ENCODE measurements at regions not wholly inside any gene's neighbourhood (a gene's known extent, or its start where the extent isn't known, plus 50 kb on each side); places are given as distances from the start of the nearest gene placed in this dataset.

- peaks cover 14% of the 10 kb centered on the region for H3K4me1 Mint-ChIP-seq (ENCODE audit: low read depth)
- intact Hi-C loops (cut with micrococcal nuclease), result loop anchor here (5.0 to 10.0 kb wide), 3 partner anchors 176 to 1676 kb away; no protein-coding TSS in a partner anchor
- POLR2A ChIA-PET, result no interaction called here
- no peaks in the 10 kb centered on the region for H3K36me3 Mint-ChIP-seq
- CTCF ChIA-PET, result interaction anchor here (0.7 to 1.5 kb wide), 4 partner anchors 78 to 830 kb away, joined by 3 to 5 read pairs (median 4); no protein-coding TSS in a partner anchor
- no peaks in the 10 kb centered on the region for H3K9me3 Mint-ChIP-seq
- no peak overlapping the region for H3K27ac Mint-ChIP-seq
- no peak for DNase-seq
- no peak overlapping the region for H3K4me3 Mint-ChIP-seq
- peaks cover 1% of the 10 kb centered on the region for H3K27me3 Mint-ChIP-seq
Measured at GRCh38 chr6:141561154-141561553, 571.6 kb upstream of the GJE1 start.

- Mint-ChIP-seq H3K4me1 (ENCODE audit: low read depth) (peaks cover 12% of the 10 kb centered on the region), H3K36me3 (peaks cover 3% of the 10 kb centered on the region), H3K27me3 (no peaks in the 10 kb centered on the region), H3K4me3 (no peak overlapping the region), H3K9me3 (peaks cover 17% of the 10 kb centered on the region), H3K27ac (no peak overlapping the region)
- intact Hi-C loops (cut with micrococcal nuclease), result loop anchor here (2.0 kb wide), 1 partner anchor 70 kb away; no protein-coding TSS in a partner anchor
- ChIA-PET CTCF (no interaction called here), POLR2A (no interaction called here)
- no peak for DNase-seq
Measured at GRCh38 chr6:141552463-141552862, 580.3 kb upstream of the GJE1 start.

GRCh38 chr6:141552031-141552430 is 580.7 kb upstream of the GJE1 start:
- Mint-ChIP-seq H3K9me3 (peaks cover 17% of the 10 kb centered on the region), H3K27ac (no peak overlapping the region)

GRCh38 chr6:141551318-141551717 is 581.4 kb upstream of the GJE1 start:
- no peak for DNase-seq
- Mint-ChIP-seq H3K27me3 (no peaks in the 10 kb centered on the region), H3K4me1 (ENCODE audit: low read depth) (peaks cover 12% of the 10 kb centered on the region), H3K36me3 (peaks cover 3% of the 10 kb centered on the region), H3K9me3 (peaks cover 17% of the 10 kb centered on the region), H3K4me3 (no peak overlapping the region), H3K27ac (no peak overlapping the region)
- ChIA-PET POLR2A (no interaction called here), CTCF (no interaction called here)
- intact Hi-C loops (cut with micrococcal nuclease), result no loop called here

More at GRCh38 chr6:141552031-141552430, 580.7 kb upstream of the GJE1 start:
- H3K4me1 Mint-ChIP-seq (ENCODE audit: low read depth), result peaks cover 12% of the 10 kb centered on the region
- peaks cover 3% of the 10 kb centered on the region for H3K36me3 Mint-ChIP-seq
- H3K4me3 Mint-ChIP-seq, result no peak overlapping the region
- DNase-seq, result no peak
- ChIA-PET CTCF (no interaction called here), POLR2A (no interaction called here)
- H3K27me3 Mint-ChIP-seq, result no peaks in the 10 kb centered on the region
- intact Hi-C loops (cut with micrococcal nuclease), result loop anchor here (2.0 kb wide), 1 partner anchor 69 kb away; no protein-coding TSS in a partner anchor

GRCh38 chr6:141550471-141550870 is 582.3 kb upstream of the GJE1 start:
- Mint-ChIP-seq H3K9me3 (peaks cover 17% of the 10 kb centered on the region), H3K27ac (no peak overlapping the region), H3K27me3 (no peaks in the 10 kb centered on the region), H3K4me3 (no peak overlapping the region), H3K36me3 (peaks cover 3% of the 10 kb centered on the region), H3K4me1 (ENCODE audit: low read depth) (peaks cover 12% of the 10 kb centered on the region)
- no peak for DNase-seq
- intact Hi-C loops (cut with micrococcal nuclease), result no loop called here
- CTCF ChIA-PET, result no interaction called here
- POLR2A ChIA-PET, result no interaction called here

- Mint-ChIP-seq H3K9me3 (peaks cover 17% of the 10 kb centered on the region), H3K4me3 (no peak overlapping the region), H3K27ac (no peak overlapping the region), H3K36me3 (peaks cover 3% of the 10 kb centered on the region), H3K27me3 (no peaks in the 10 kb centered on the region), H3K4me1 (ENCODE audit: low read depth) (peaks cover 10% of the 10 kb centered on the region)
- intact Hi-C loops (cut with micrococcal nuclease), result no loop called here
- CTCF ChIA-PET, result no interaction called here
- no peak for DNase-seq
- POLR2A ChIA-PET, result no interaction called here
Measured at GRCh38 chr6:141548966-141549365, 583.8 kb upstream of the GJE1 start.

- H3K27me3 Mint-ChIP-seq, result no peaks in the 10 kb centered on the region
- H3K27ac Mint-ChIP-seq, result no peak overlapping the region
- CTCF ChIA-PET, result no interaction called here
- DNase-seq, result no peak
- peaks cover 6% of the 10 kb centered on the region for H3K4me1 Mint-ChIP-seq (ENCODE audit: low read depth)
- H3K4me3 Mint-ChIP-seq, result no peak overlapping the region
- no peaks in the 10 kb centered on the region for H3K9me3 Mint-ChIP-seq
- H3K36me3 Mint-ChIP-seq, result no peaks in the 10 kb centered on the region
- intact Hi-C loops (cut with micrococcal nuclease), result no loop called here
- POLR2A ChIA-PET, result no interaction called here
Measured at GRCh38 chr6:141541581-141542324, 591.0 kb upstream of the GJE1 start.

GRCh38 chr6:141540207-141540606 is 592.5 kb upstream of the GJE1 start:
- H3K36me3 Mint-ChIP-seq, result no peaks in the 10 kb centered on the region
- ChIA-PET POLR2A (no interaction called here), CTCF (no interaction called here)
- H3K27me3 Mint-ChIP-seq, result no peaks in the 10 kb centered on the region
- no peak overlapping the region for H3K27ac Mint-ChIP-seq
- H3K9me3 Mint-ChIP-seq, result no peaks in the 10 kb centered on the region
- intact Hi-C loops (cut with micrococcal nuclease), result no loop called here
- peaks cover 6% of the 10 kb centered on the region for H3K4me1 Mint-ChIP-seq (ENCODE audit: low read depth)
- H3K4me3 Mint-ChIP-seq, result no peak overlapping the region
- no peak for DNase-seq

GRCh38 chr6:141539617-141540016 is 593.1 kb upstream of the GJE1 start:
- intact Hi-C loops (cut with micrococcal nuclease), result no loop called here
- Mint-ChIP-seq H3K27me3 (no peaks in the 10 kb centered on the region), H3K4me1 (ENCODE audit: low read depth) (peaks cover 6% of the 10 kb centered on the region), H3K4me3 (no peak overlapping the region), H3K9me3 (no peaks in the 10 kb centered on the region), H3K27ac (no peak overlapping the region), H3K36me3 (no peaks in the 10 kb centered on the region)
- POLR2A ChIA-PET, result no interaction called here
- no peak for DNase-seq
- CTCF ChIA-PET, result no interaction called here

- ChIA-PET POLR2A (no interaction called here), CTCF (no interaction called here)
- DNase-seq, result no peak
- no peaks in the 10 kb centered on the region for H3K36me3 Mint-ChIP-seq
- no peaks in the 10 kb centered on the region for H3K27me3 Mint-ChIP-seq
- H3K4me3 Mint-ChIP-seq, result no peak overlapping the region
- peaks cover 4% of the 10 kb centered on the region for H3K9me3 Mint-ChIP-seq
- intact Hi-C loops (cut with micrococcal nuclease), result no loop called here
- no peak overlapping the region for H3K27ac Mint-ChIP-seq
- no peaks in the 10 kb centered on the region for H3K4me1 Mint-ChIP-seq (ENCODE audit: low read depth)
Measured at GRCh38 chr6:141532211-141532610, 600.5 kb upstream of the GJE1 start.

- Mint-ChIP-seq H3K36me3 (no peaks in the 10 kb centered on the region), H3K9me3 (peaks cover 4% of the 10 kb centered on the region)
Measured at GRCh38 chr6:141531040-141531439, 601.7 kb upstream of the GJE1 start.

GRCh38 chr6:141528596-141528995 is 604.1 kb upstream of the GJE1 start:
- CTCF ChIA-PET, result no interaction called here
- no peak overlapping the region for H3K27ac Mint-ChIP-seq
- intact Hi-C loops (cut with micrococcal nuclease), result no loop called here

More at GRCh38 chr6:141531040-141531439, 601.7 kb upstream of the GJE1 start:
- no peaks in the 10 kb centered on the region for H3K27me3 Mint-ChIP-seq
- intact Hi-C loops (cut with micrococcal nuclease), result no loop called here
- ChIA-PET POLR2A (no interaction called here), CTCF (no interaction called here)
- DNase-seq, result no peak
- H3K27ac Mint-ChIP-seq, result no peak overlapping the region
- no peak overlapping the region for H3K4me3 Mint-ChIP-seq
- no peaks in the 10 kb centered on the region for H3K4me1 Mint-ChIP-seq (ENCODE audit: low read depth)

GRCh38 chr6:141526985-141527384 is 605.7 kb upstream of the GJE1 start:
- no peaks in the 10 kb centered on the region for H3K36me3 Mint-ChIP-seq
- H3K27ac Mint-ChIP-seq, result no peak overlapping the region
- no peak for DNase-seq
- H3K4me1 Mint-ChIP-seq (ENCODE audit: low read depth), result no peaks in the 10 kb centered on the region
- no peaks in the 10 kb centered on the region for H3K27me3 Mint-ChIP-seq
- intact Hi-C loops (cut with micrococcal nuclease), result no loop called here
- ChIA-PET POLR2A (no interaction called here), CTCF (no interaction called here)
- no peak overlapping the region for H3K4me3 Mint-ChIP-seq
- H3K9me3 Mint-ChIP-seq, result peaks cover 4% of the 10 kb centered on the region

More at GRCh38 chr6:141528596-141528995, 604.1 kb upstream of the GJE1 start:
- no peaks in the 10 kb centered on the region for H3K36me3 Mint-ChIP-seq
- no peaks in the 10 kb centered on the region for H3K27me3 Mint-ChIP-seq
- H3K9me3 Mint-ChIP-seq, result peaks cover 4% of the 10 kb centered on the region
- POLR2A ChIA-PET, result no interaction called here
- H3K4me1 Mint-ChIP-seq (ENCODE audit: low read depth), result no peaks in the 10 kb centered on the region
- H3K4me3 Mint-ChIP-seq, result no peak overlapping the region
- DNase-seq, result no peak
